Thyroid gland (tissue), 4 donors: ENCODE measurements at regions not wholly inside any gene's neighbourhood (a gene's known extent, or its start where the extent isn't known, plus 50 kb on each side); places are given as distances from the start of the nearest gene placed in this dataset.

ENCODE experiments used
- POLR2A ChIP-seq, 2 donors: fragments of 450-650 bp; IDR thresholded peaks; one replicate each; pipeline ENCODE4 v1.6.1; 2017; ENCODE audit warnings: antibody characterized with exemption in 2 of 2, mild to moderate bottlenecking in 2 of 2, moderate library complexity in 1 of 2
- TF ChIP-seq, protein P1 (sequence below), 6 experiments: fragments of 200-600 bp in 3 of 6; fragments of 450-650 bp in 3 of 6; sonication (generic) in 3 of 6; IDR thresholded peaks; one replicate each; pipeline ENCODE4 v1.5.1; 2016 to 2019; ENCODE audit warnings: antibody characterized with exemption in 6 of 6, mild to moderate bottlenecking in 2 of 6, inconsistent platforms in 1 of 6, moderate library complexity in 1 of 6

DNA sequence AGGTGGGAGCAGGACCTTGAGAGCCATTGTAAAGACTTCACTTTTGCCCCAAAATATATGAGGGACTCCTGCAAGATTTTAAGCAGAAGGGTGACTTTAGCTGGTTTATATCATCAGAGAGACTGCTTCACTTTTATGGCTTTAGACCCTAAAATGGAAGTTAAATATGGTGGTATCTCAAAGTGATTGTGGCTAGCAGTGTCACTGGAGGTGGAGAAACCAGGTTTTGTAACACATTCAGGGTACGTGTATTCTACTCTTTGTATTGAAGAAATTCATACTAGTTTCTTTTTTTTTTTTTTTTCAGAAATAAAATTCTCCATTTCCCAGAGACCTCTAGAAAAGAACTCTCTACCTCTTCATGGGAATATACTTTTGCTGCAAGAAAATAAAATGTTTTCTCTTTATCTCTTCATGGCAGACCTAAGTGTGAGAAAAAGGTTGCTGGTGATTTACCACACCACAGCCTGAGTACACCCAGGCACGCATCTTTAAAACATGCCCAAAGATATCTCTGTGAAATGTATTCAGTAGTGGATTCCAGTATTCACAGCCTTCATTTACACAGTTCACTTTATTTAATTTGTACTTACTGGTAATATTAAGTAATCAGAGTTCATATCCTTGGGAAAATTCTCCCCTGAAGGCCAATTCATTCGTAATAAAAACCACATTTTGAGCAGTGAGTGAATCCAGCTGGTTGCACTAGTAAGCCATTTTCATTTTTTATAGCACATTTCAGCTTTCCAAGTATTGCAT lies 74.3 kb upstream of the GUCY1A1 start:
- TF ChIP-seq, protein P1, sequence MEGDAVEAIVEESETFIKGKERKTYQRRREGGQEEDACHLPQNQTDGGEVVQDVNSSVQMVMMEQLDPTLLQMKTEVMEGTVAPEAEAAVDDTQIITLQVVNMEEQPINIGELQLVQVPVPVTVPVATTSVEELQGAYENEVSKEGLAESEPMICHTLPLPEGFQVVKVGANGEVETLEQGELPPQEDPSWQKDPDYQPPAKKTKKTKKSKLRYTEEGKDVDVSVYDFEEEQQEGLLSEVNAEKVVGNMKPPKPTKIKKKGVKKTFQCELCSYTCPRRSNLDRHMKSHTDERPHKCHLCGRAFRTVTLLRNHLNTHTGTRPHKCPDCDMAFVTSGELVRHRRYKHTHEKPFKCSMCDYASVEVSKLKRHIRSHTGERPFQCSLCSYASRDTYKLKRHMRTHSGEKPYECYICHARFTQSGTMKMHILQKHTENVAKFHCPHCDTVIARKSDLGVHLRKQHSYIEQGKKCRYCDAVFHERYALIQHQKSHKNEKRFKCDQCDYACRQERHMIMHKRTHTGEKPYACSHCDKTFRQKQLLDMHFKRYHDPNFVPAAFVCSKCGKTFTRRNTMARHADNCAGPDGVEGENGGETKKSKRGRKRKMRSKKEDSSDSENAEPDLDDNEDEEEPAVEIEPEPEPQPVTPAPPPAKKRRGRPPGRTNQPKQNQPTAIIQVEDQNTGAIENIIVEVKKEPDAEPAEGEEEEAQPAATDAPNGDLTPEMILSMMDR (IDR thresholded peaks at IDR 0.05), result no peak
- no peak for TF ChIP-seq POLR2A (IDR thresholded peaks at IDR 0.05)
